HG03103 (cell line): ENCODE measurements at regions not wholly inside any gene's neighbourhood (a gene's known extent, or its start where the extent isn't known, plus 50 kb on each side); places are given as distances from the start of the nearest gene placed in this dataset.

Source experiments
- ATAC-seq: cut with Tn5 transposase; IDR thresholded peaks from one replicate; pipeline ENCODE4 v1.9.1; 2021; ENCODE audit warnings: low read depth; ENCODE audit not compliant: unreplicated experiment

- no peak for ATAC-seq
These were observed 92.5 kb downstream of the IRX2 start for GRCh38 chr5:2658881-2659470.

- no peak for ATAC-seq
These were observed 93.0 kb downstream of the IRX2 start for GRCh38 chr5:2658447-2658846.

GRCh38 chr5:2657151-2657550 lies 94.3 kb downstream of the IRX2 start:
- ATAC-seq: no peak

GRCh38 chr5:2656206-2656605 lies 95.3 kb downstream of the IRX2 start:
- no peak for ATAC-seq

- ATAC-seq: no peak
These were observed 97.5 kb downstream of the IRX2 start for GRCh38 chr5:2653991-2654390.

GRCh38 chr5:2651116-2651515 lies 100.4 kb downstream of the IRX2 start:
- ATAC-seq: no peak

GRCh38 chr5:2642684-2643345 lies 108.7 kb downstream of the IRX2 start:
- no peak for ATAC-seq

GRCh38 chr5:2640717-2641116 lies 110.8 kb downstream of the IRX2 start:
- ATAC-seq: no peak

GRCh38 chr5:2639425-2639824 lies 112.1 kb downstream of the IRX2 start:
- ATAC-seq: no peak

GRCh38 chr5:2634399-2635176 lies 116.9 kb downstream of the IRX2 start:
- no peak for ATAC-seq

- no peak for ATAC-seq
These were observed 117.5 kb downstream of the IRX2 start for GRCh38 chr5:2633992-2634391.

- ATAC-seq: no peak
These were observed 119.7 kb downstream of the IRX2 start for GRCh38 chr5:2631758-2632157.

GRCh38 chr5:2629045-2629444 lies 122.4 kb downstream of the IRX2 start:
- no peak for ATAC-seq

- no peak for ATAC-seq
These were observed 123.6 kb downstream of the IRX2 start for GRCh38 chr5:2627867-2628266.

GRCh38 chr5:2626572-2626971 lies 124.9 kb downstream of the IRX2 start:
- no peak for ATAC-seq

GRCh38 chr5:2622866-2623265 lies 128.6 kb downstream of the IRX2 start:
- ATAC-seq: no peak

GRCh38 chr5:2621631-2622030 lies 129.8 kb downstream of the IRX2 start:
- ATAC-seq: no peak

- no peak for ATAC-seq
These were observed 132.3 kb downstream of the IRX2 start for GRCh38 chr5:2619216-2619615.

- ATAC-seq: no peak
These were observed 134.0 kb downstream of the IRX2 start for GRCh38 chr5:2617461-2617860.

- no peak for ATAC-seq
These were observed 135.6 kb downstream of the IRX2 start for GRCh38 chr5:2615917-2616316.

- no peak for ATAC-seq
These were observed 136.9 kb downstream of the IRX2 start for GRCh38 chr5:2614571-2614970.

GRCh38 chr5:2611659-2612058 lies 139.8 kb downstream of the IRX2 start:
- no peak for ATAC-seq
